ENCODE measurements at regions not wholly inside any gene's neighbourhood (a gene's known extent, or its start where the extent isn't known, plus 50 kb on each side); places are given as distances from the start of the nearest gene placed in this dataset.
"Not testable (repeated sequence)": the region's sequence is repeated elsewhere in the genome, so short reads cannot be mapped to it uniquely, and the experiment has no call there.

- ATAC-seq (ENCODE audit: insufficient read depth, low read depth) = not testable (repeated sequence)
These were observed 61.0 kb downstream of the SPDYE17 start for GRCh38 chr7:76971201-76971600.

GRCh38 chr7:76969892-76970291, 62.3 kb downstream of the SPDYE17 start:
- not testable (repeated sequence) for ATAC-seq (ENCODE audit: insufficient read depth, low read depth); H3K4me2 ChIP-seq (ENCODE audit: insufficient read depth, low read length); H4K20me1 ChIP-seq (ENCODE audit: insufficient read depth, low read length); H3K9me3 ChIP-seq (ENCODE audit: insufficient read depth, low read length, severe bottlenecking); H3K36me3 ChIP-seq (ENCODE audit: insufficient read depth, low read length); H2AFZ ChIP-seq (ENCODE audit: low read depth, low read length); DNase-seq; H3K79me2 ChIP-seq (ENCODE audit: insufficient read depth, low read length); H3K9ac ChIP-seq (ENCODE audit: low read depth, low read length); H3K4me1 ChIP-seq (ENCODE audit: insufficient read depth, low read length); H3K27me3 ChIP-seq (ENCODE audit: insufficient read depth, low read length, poor library complexity); H3K4me3 ChIP-seq (ENCODE audit: low read depth in 1 of 2, low read length in 2 of 2); H3K27ac ChIP-seq (ENCODE audit: low read length)

More at GRCh38 chr7:76971201-76971600, 61.0 kb downstream of the SPDYE17 start:
- H2AFZ ChIP-seq (ENCODE audit: low read depth, low read length); H3K4me1 ChIP-seq (ENCODE audit: insufficient read depth, low read length); H3K36me3 ChIP-seq (ENCODE audit: insufficient read depth, low read length); DNase-seq; H3K4me2 ChIP-seq (ENCODE audit: insufficient read depth, low read length); H3K9me3 ChIP-seq (ENCODE audit: insufficient read depth, low read length, severe bottlenecking); H3K27me3 ChIP-seq (ENCODE audit: insufficient read depth, low read length, poor library complexity); H3K9ac ChIP-seq (ENCODE audit: low read depth, low read length); H3K27ac ChIP-seq (ENCODE audit: low read length); H3K79me2 ChIP-seq (ENCODE audit: insufficient read depth, low read length); H3K4me3 ChIP-seq (ENCODE audit: low read depth in 1 of 2, low read length in 2 of 2); H4K20me1 ChIP-seq (ENCODE audit: insufficient read depth, low read length): not testable (repeated sequence)

- not testable (repeated sequence) for H3K4me2 ChIP-seq (ENCODE audit: insufficient read depth, low read length); ATAC-seq (ENCODE audit: insufficient read depth, low read depth); H3K79me2 ChIP-seq (ENCODE audit: insufficient read depth, low read length); H3K4me3 ChIP-seq (ENCODE audit: low read depth in 1 of 2, low read length in 2 of 2); H3K9me3 ChIP-seq (ENCODE audit: insufficient read depth, low read length, severe bottlenecking); H4K20me1 ChIP-seq (ENCODE audit: insufficient read depth, low read length); H2AFZ ChIP-seq (ENCODE audit: low read depth, low read length); H3K4me1 ChIP-seq (ENCODE audit: insufficient read depth, low read length); H3K27ac ChIP-seq (ENCODE audit: low read length); H3K36me3 ChIP-seq (ENCODE audit: insufficient read depth, low read length); H3K9ac ChIP-seq (ENCODE audit: low read depth, low read length); H3K27me3 ChIP-seq (ENCODE audit: insufficient read depth, low read length, poor library complexity); DNase-seq
These were observed 66.2 kb downstream of the SPDYE17 start for GRCh38 chr7:76965731-76966548.

GRCh38 chr7:76964050-76964449, 68.1 kb downstream of the SPDYE17 start:
- not testable (repeated sequence) for H3K79me2 ChIP-seq (ENCODE audit: insufficient read depth, low read length); H4K20me1 ChIP-seq (ENCODE audit: insufficient read depth, low read length); H3K9me3 ChIP-seq (ENCODE audit: insufficient read depth, low read length, severe bottlenecking); H3K9ac ChIP-seq (ENCODE audit: low read depth, low read length); H3K27ac ChIP-seq (ENCODE audit: low read length); H3K27me3 ChIP-seq (ENCODE audit: insufficient read depth, low read length, poor library complexity); ATAC-seq (ENCODE audit: insufficient read depth, low read depth); H3K4me3 ChIP-seq (ENCODE audit: low read depth in 1 of 2, low read length in 2 of 2); H2AFZ ChIP-seq (ENCODE audit: low read depth, low read length); DNase-seq; H3K36me3 ChIP-seq (ENCODE audit: insufficient read depth, low read length); H3K4me1 ChIP-seq (ENCODE audit: insufficient read depth, low read length); H3K4me2 ChIP-seq (ENCODE audit: insufficient read depth, low read length)

- ATAC-seq (ENCODE audit: insufficient read depth, low read depth); H3K36me3 ChIP-seq (ENCODE audit: insufficient read depth, low read length); H3K4me1 ChIP-seq (ENCODE audit: insufficient read depth, low read length): not testable (repeated sequence)
These were observed 69.1 kb downstream of the SPDYE17 start for GRCh38 chr7:76963061-76963460.

GRCh38 chr7:76960400-76960986, 71.7 kb downstream of the SPDYE17 start:
- not testable (repeated sequence) for DNase-seq; H3K9ac ChIP-seq (ENCODE audit: low read depth, low read length); H3K9me3 ChIP-seq (ENCODE audit: insufficient read depth, low read length, severe bottlenecking); H3K36me3 ChIP-seq (ENCODE audit: insufficient read depth, low read length); H3K4me1 ChIP-seq (ENCODE audit: insufficient read depth, low read length); H3K4me3 ChIP-seq (ENCODE audit: low read depth in 1 of 2, low read length in 2 of 2); H3K79me2 ChIP-seq (ENCODE audit: insufficient read depth, low read length); H2AFZ ChIP-seq (ENCODE audit: low read depth, low read length); ATAC-seq (ENCODE audit: insufficient read depth, low read depth); H3K4me2 ChIP-seq (ENCODE audit: insufficient read depth, low read length); H4K20me1 ChIP-seq (ENCODE audit: insufficient read depth, low read length); H3K27ac ChIP-seq (ENCODE audit: low read length); H3K27me3 ChIP-seq (ENCODE audit: insufficient read depth, low read length, poor library complexity)

More at GRCh38 chr7:76963061-76963460, 69.1 kb downstream of the SPDYE17 start:
- not testable (repeated sequence) for H3K27ac ChIP-seq (ENCODE audit: low read length); H3K4me3 ChIP-seq (ENCODE audit: low read depth in 1 of 2, low read length in 2 of 2); H3K4me2 ChIP-seq (ENCODE audit: insufficient read depth, low read length); H3K9ac ChIP-seq (ENCODE audit: low read depth, low read length); H2AFZ ChIP-seq (ENCODE audit: low read depth, low read length); H3K79me2 ChIP-seq (ENCODE audit: insufficient read depth, low read length); H4K20me1 ChIP-seq (ENCODE audit: insufficient read depth, low read length); H3K9me3 ChIP-seq (ENCODE audit: insufficient read depth, low read length, severe bottlenecking); H3K27me3 ChIP-seq (ENCODE audit: insufficient read depth, low read length, poor library complexity); DNase-seq

GRCh38 chr7:76959573-76960399, 72.4 kb downstream of the SPDYE17 start:
- not testable (repeated sequence) for H3K4me1 ChIP-seq (ENCODE audit: insufficient read depth, low read length); DNase-seq
- peak; percentile 98 for ATAC-seq (ENCODE audit: insufficient read depth, low read depth)

GRCh38 chr7:76956531-76956930, 75.6 kb downstream of the SPDYE17 start:
- H3K4me1 ChIP-seq (ENCODE audit: insufficient read depth, low read length); H3K36me3 ChIP-seq (ENCODE audit: insufficient read depth, low read length); H3K4me2 ChIP-seq (ENCODE audit: insufficient read depth, low read length); H3K4me3 ChIP-seq (ENCODE audit: low read depth in 1 of 2, low read length in 2 of 2); H3K27me3 ChIP-seq (ENCODE audit: insufficient read depth, low read length, poor library complexity); H3K9me3 ChIP-seq (ENCODE audit: insufficient read depth, low read length, severe bottlenecking); H3K9ac ChIP-seq (ENCODE audit: low read depth, low read length); H3K79me2 ChIP-seq (ENCODE audit: insufficient read depth, low read length); DNase-seq; H2AFZ ChIP-seq (ENCODE audit: low read depth, low read length); H4K20me1 ChIP-seq (ENCODE audit: insufficient read depth, low read length); ATAC-seq (ENCODE audit: insufficient read depth, low read depth); H3K27ac ChIP-seq (ENCODE audit: low read length): not testable (repeated sequence)

More at GRCh38 chr7:76959573-76960399, 72.4 kb downstream of the SPDYE17 start:
- not testable (repeated sequence) for H2AFZ ChIP-seq (ENCODE audit: low read depth, low read length); H3K4me2 ChIP-seq (ENCODE audit: insufficient read depth, low read length); H3K9me3 ChIP-seq (ENCODE audit: insufficient read depth, low read length, severe bottlenecking); H3K4me3 ChIP-seq (ENCODE audit: low read depth in 1 of 2, low read length in 2 of 2); H3K27ac ChIP-seq (ENCODE audit: low read length); H3K9ac ChIP-seq (ENCODE audit: low read depth, low read length); H3K36me3 ChIP-seq (ENCODE audit: insufficient read depth, low read length); H3K79me2 ChIP-seq (ENCODE audit: insufficient read depth, low read length); H4K20me1 ChIP-seq (ENCODE audit: insufficient read depth, low read length); H3K27me3 ChIP-seq (ENCODE audit: insufficient read depth, low read length, poor library complexity)

All from DND-41 (cell line).